H1 (cell line): ENCODE measurements at regions not wholly inside any gene's neighbourhood (a gene's known extent, or its start where the extent isn't known, plus 50 kb on each side); places are given as distances from the start of the nearest gene placed in this dataset.

ENCODE experiments used
- CTCF ChIA-PET: fragments of 300-600 bp; sonication (Branson Sonifier 250); formaldehyde crosslinking; loops from one replicate; lab custom pipeline; 2021; ENCODE audit not compliant: partially characterized antibody; lab: Charles Lee
- POLR2A ChIA-PET: fragments of 300-600 bp; sonication (Branson Sonifier 250); formaldehyde crosslinking; loops from one replicate; lab custom pipeline; 2021; ENCODE audit warnings: inconsistent platforms; ENCODE audit not compliant: partially characterized antibody; lab: Charles Lee
- DNase-seq, 2 experiments: peaks; one replicate each; pipeline versions ENCODE4 v3.0.0 to v3.0.0-alpha.2; 2010 to 2022; ENCODE audit warnings: low spot score in 2 of 2, low read depth in 1 of 2, mixed read lengths in 1 of 2
- FAIRE-seq: peaks from 2 replicates; lab custom pipeline; 2011; peaks lifted over from hg19 to GRCh38; lab: Jason Lieb, UNC
- H2AFZ ChIP-seq: 2 replicates; pipeline ENCODE4 v1.8.1; 2012; ENCODE audit warnings: low read length, inconsistent platforms
- H2AK5ac ChIP-seq: 2 replicates; pipeline ENCODE4 v1.6.1; 2013; ENCODE audit warnings: low read depth, low read length
- H2BK120ac ChIP-seq: replicated peaks from 2 replicates; pipeline ENCODE3; 2013; ENCODE audit warnings: low read depth, low read length, inconsistent platforms
- H2BK12ac ChIP-seq: 2 replicates; pipeline ENCODE4 v1.6.1; 2013; ENCODE audit warnings: low read depth, low read length
- H2BK15ac ChIP-seq: 2 replicates; pipeline ENCODE4 v1.6.1; 2013; ENCODE audit warnings: low read length
- H2BK20ac ChIP-seq: 2 replicates; pipeline ENCODE4 v1.6.1; 2013; ENCODE audit warnings: low read length
- H2BK5ac ChIP-seq: 2 replicates; pipeline ENCODE4 v1.6.1; 2013; ENCODE audit warnings: low read depth, low read length
- H3K14ac ChIP-seq: 2 replicates; pipeline ENCODE4 v1.6.1; 2013; ENCODE audit warnings: inconsistent platforms; ENCODE audit not compliant: insufficient read length
- H3K18ac ChIP-seq: 2 replicates; pipeline ENCODE4 v1.6.1; 2013; ENCODE audit warnings: low read length; ENCODE audit errors: extremely low read depth
- H3K23ac ChIP-seq: 2 replicates; pipeline ENCODE4 v1.6.1; 2013; ENCODE audit warnings: inconsistent platforms; ENCODE audit not compliant: insufficient read length
- H3K23me2 ChIP-seq: 2 replicates; pipeline ENCODE4 v1.6.1; 2013; ENCODE audit warnings: low read depth, low read length
- H3K27ac ChIP-seq: 2 replicates; pipeline ENCODE4 v1.6.1; 2011; ENCODE audit warnings: low read depth, low read length, inconsistent platforms
- H3K27me3 ChIP-seq, 4 experiments: replicated peaks in 1 of 4; 1 replicate in 1 of 4; 2 replicates in 3 of 4; pipeline versions ENCODE4 v1.6.1 to v1.8.1; 2011 to 2013; ENCODE audit warnings: low read length in 3 of 4, mild to moderate bottlenecking in 3 of 4, inconsistent platforms in 2 of 4, mixed read lengths in 2 of 4, moderate library complexity in 1 of 4; ENCODE audit not compliant: control insufficient read depth in 3 of 4, insufficient read depth in 3 of 4; ENCODE audit errors: extremely low read depth in 1 of 4
- H3K36me3 ChIP-seq, 4 experiments: 2 replicates each; pipeline versions ENCODE4 v1.6.1 to v1.8.1; 2011 to 2013; ENCODE audit warnings: mild to moderate bottlenecking in 4 of 4, low read length in 3 of 4, moderate library complexity in 2 of 4, control low read depth in 1 of 4, inconsistent platforms in 1 of 4; ENCODE audit not compliant: insufficient read depth in 4 of 4, control insufficient read depth in 2 of 4
- H3K4ac ChIP-seq: replicated peaks from 2 replicates; pipeline ENCODE3; 2013; ENCODE audit warnings: low read length, low read depth, mixed read lengths, inconsistent platforms; ENCODE audit not compliant: insufficient read length
- H3K4me1 ChIP-seq, 4 experiments: replicated peaks in 1 of 4; 1 replicate in 1 of 4; 2 replicates in 3 of 4; pipeline versions ENCODE4 v1.6.1 to v1.8.1; 2011 to 2013; ENCODE audit warnings: low read length in 3 of 4, inconsistent platforms in 2 of 4, mixed read lengths in 1 of 4; ENCODE audit not compliant: insufficient read depth in 4 of 4, control insufficient read depth in 3 of 4
- H3K4me2 ChIP-seq, 2 experiments: 2 replicates each; pipeline versions ENCODE4 v1.6.1 to v1.8.1; 2011 to 2013; ENCODE audit warnings: low read depth in 2 of 2, low read length in 2 of 2, control low read depth in 1 of 2, inconsistent platforms in 1 of 2, mild to moderate bottlenecking in 1 of 2; ENCODE audit not compliant: insufficient read depth in 1 of 2
- H3K4me3 ChIP-seq, 4 experiments: fragments of 200-600, 300-600 bp in 1 of 4; sonication (generic), shearing (Covaris generic), sonication (Bioruptor Twin) in 1 of 4; 2 replicates each; pipeline versions ENCODE4 v1.5.1 to v1.8.1; 2011 to 2016; ENCODE audit warnings: low read length in 4 of 4, low read depth in 3 of 4, control low read depth in 2 of 4, inconsistent platforms in 2 of 4, mild to moderate bottlenecking in 2 of 4, mixed read lengths in 1 of 4, moderate library complexity in 1 of 4; ENCODE audit not compliant: insufficient read depth in 2 of 4; ENCODE audit errors: extremely low read depth in 1 of 4
- H3K56ac ChIP-seq: replicated peaks from 2 replicates; pipeline ENCODE3; 2013; ENCODE audit warnings: low read depth, mild to moderate bottlenecking, mixed read lengths, low read length, inconsistent platforms; ENCODE audit not compliant: insufficient read length
- H3K79me1 ChIP-seq: 2 replicates; pipeline ENCODE4 v1.6.1; 2013; ENCODE audit warnings: low read depth, low read length, control low read depth
- H3K79me2 ChIP-seq, 2 experiments: 2 replicates each; pipeline versions ENCODE4 v1.6.1 to v1.8.1; 2012 to 2013; ENCODE audit warnings: low read length in 2 of 2, mild to moderate bottlenecking in 2 of 2, inconsistent platforms in 1 of 2; ENCODE audit not compliant: insufficient read depth in 2 of 2, control insufficient read depth in 1 of 2
- H3K9ac ChIP-seq, 4 experiments: replicated peaks in 1 of 4; 1 replicate in 1 of 4; 2 replicates in 3 of 4; pipeline versions ENCODE4 v1.6.1 to v1.8.1; 2011 to 2013; ENCODE audit warnings: low read depth in 3 of 4, low read length in 3 of 4, control low read depth in 2 of 4, mild to moderate bottlenecking in 2 of 4, moderate library complexity in 2 of 4, inconsistent platforms in 1 of 4; ENCODE audit errors: extremely low read depth in 1 of 4
- H3K9me3 ChIP-seq, 2 experiments: 2 replicates each; pipeline versions ENCODE4 v1.6.1 to v1.8.1; 2012 to 2013; ENCODE audit warnings: mild to moderate bottlenecking in 2 of 2, moderate library complexity in 2 of 2, control low read depth in 1 of 2, inconsistent platforms in 1 of 2, low read depth in 1 of 2, low read length in 1 of 2, mixed read lengths in 1 of 2; ENCODE audit not compliant: insufficient read depth in 2 of 2
- H4K20me1 ChIP-seq, 2 experiments: replicated peaks in 1 of 2; 2 replicates each; pipeline versions ENCODE3 to v1.8.1; 2011 to 2013; ENCODE audit warnings: inconsistent platforms in 2 of 2, low read length in 2 of 2, mild to moderate bottlenecking in 1 of 2; ENCODE audit not compliant: insufficient read depth in 2 of 2, control insufficient read depth in 1 of 2
- H4K5ac ChIP-seq: 2 replicates; pipeline ENCODE4 v1.6.1; 2013; ENCODE audit warnings: low read length, low read depth, mixed read lengths, inconsistent platforms; ENCODE audit not compliant: insufficient read length
- H4K8ac ChIP-seq: 2 replicates; pipeline ENCODE4 v1.8.0; 2013; ENCODE audit warnings: mild to moderate bottlenecking, moderate library complexity, low read length, inconsistent platforms; ENCODE audit not compliant: insufficient read depth; ENCODE audit errors: extremely low read depth
- H4K91ac ChIP-seq: replicated peaks from 2 replicates; pipeline ENCODE3; 2013; ENCODE audit warnings: low read length, mixed read lengths, inconsistent platforms; ENCODE audit not compliant: insufficient read length
- BACH1 ChIP-seq: IDR thresholded peaks from 2 replicates; pipeline ENCODE4 v1.6.1; 2012; ENCODE audit warnings: low read length, improper control_type of control experiment
- CEBPB ChIP-seq: IDR thresholded peaks from 2 replicates; pipeline ENCODE4 v1.6.1; 2012; ENCODE audit warnings: low read depth, low read length
- GTF2F1 ChIP-seq: IDR thresholded peaks from 2 replicates; pipeline ENCODE4 v1.6.1; 2012; ENCODE audit warnings: low read depth, low read length, improper control_type of control experiment, borderline replicate concordance
- HDAC2 ChIP-seq, 2 experiments: fragments of 300-600 bp in 1 of 2; sonication (generic) in 1 of 2; IDR thresholded peaks; 2 replicates each; pipeline ENCODE4 v1.6.1; 2011 to 2012; ENCODE audit warnings: low read depth in 2 of 2, low read length in 2 of 2, mild to moderate bottlenecking in 2 of 2, moderate library complexity in 2 of 2, borderline replicate concordance in 1 of 2, inconsistent platforms in 1 of 2
- NANOG ChIP-seq: IDR thresholded peaks from 2 replicates; pipeline ENCODE4 v1.6.1; 2011; ENCODE audit warnings: low read length, low read depth, mild to moderate bottlenecking, inconsistent platforms; ENCODE audit not compliant: insufficient read depth, poor library complexity, severe bottlenecking
- SIX5 ChIP-seq: IDR thresholded peaks from 2 replicates; pipeline ENCODE4 v1.6.1; 2011; ENCODE audit warnings: mild to moderate bottlenecking, low read depth, low read length
- SP2 ChIP-seq: IDR thresholded peaks from 2 replicates; pipeline ENCODE4 v1.6.1; 2012; ENCODE audit warnings: mild to moderate bottlenecking, low read length, inconsistent platforms
- WGBS, 2 experiments: shearing (Covaris generic) in 1 of 2; methylation state at CpG; one replicate each; pipeline versions ENCODE4 v1.1.6 to v1.1.7; 2013 to 2015; ENCODE audit warnings: low lambda C conversion rate in 2 of 2, mixed read lengths in 2 of 2, inconsistent platforms in 1 of 2, low coverage in 1 of 2, missing lambda C conversion rate in 1 of 2; ENCODE audit not compliant: insufficient replicate concordance in 2 of 2, insufficient coverage in 1 of 2, insufficient read length in 1 of 2; ENCODE audit errors: extremely low coverage in 1 of 2, missing lambda C conversion rate in 1 of 2; 5-methylcytosine and 5-hydroxymethylcytosine counted together
- TF ChIP-seq, protein P1 (sequence below): IDR thresholded peaks from 2 replicates; pipeline ENCODE4 v1.6.1; 2012; ENCODE audit warnings: inconsistent platforms

DNA sequence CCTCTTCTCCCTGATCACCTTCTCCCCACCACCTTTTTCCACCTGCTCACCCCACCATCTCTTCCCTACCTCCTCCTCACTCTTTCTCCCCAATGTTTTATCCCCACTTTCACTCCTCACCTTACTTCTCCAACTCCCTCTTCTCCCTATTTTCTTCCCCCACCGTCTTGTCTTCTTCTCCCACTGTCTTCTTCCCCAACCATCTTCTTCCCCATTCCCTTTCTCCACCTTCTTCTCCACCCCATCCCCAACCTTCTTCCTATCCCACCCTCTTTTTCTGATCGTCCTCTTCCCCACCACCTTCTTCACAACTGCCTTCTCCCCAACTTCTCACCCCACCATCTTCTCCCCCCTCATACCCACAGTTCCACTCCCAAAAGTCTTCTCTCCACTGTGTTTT lies 929.4 kb downstream of the UQCRFS1 start:
- Histone ChIP-seq H4K8ac (no peak overlapping the region), H2BK5ac (no peak overlapping the region), H2BK20ac (no peak overlapping the region), H3K9me3 (0 out of 4 replicates have a peak, but pooled peaks cover 0 to 2% of the 10 kb centered on the region in 2 experiments), H2AK5ac (no peak overlapping the region), H3K27ac (no peak overlapping the region), H2BK15ac (no peak overlapping the region), H2BK12ac (no peak overlapping the region), H2AFZ (no peak overlapping the region), H3K27me3 (no peaks in the 10 kb centered on the region), H4K5ac (no peak overlapping the region), H3K4me1 (peaks cover 0 to 4% (median under 1%) of the 10 kb centered on the region in 4 experiments; a peak in 3 of 7 replicates), H3K79me2 (no peaks in the 10 kb centered on the region), H3K14ac (no peak overlapping the region), H3K4me2 (no peak overlapping the region), H3K18ac (no peak overlapping the region), H3K79me1 (no peaks in the 10 kb centered on the region), H3K23ac (no peak overlapping the region), H3K9ac (no peak overlapping the region), H2BK120ac (no peak overlapping the region), H3K4me3 (no peak overlapping the region), H3K23me2 (peaks cover 14% of the 10 kb centered on the region; the same call in 1 of the 2 replicates), H4K91ac (no peak overlapping the region), H3K4ac (no peak overlapping the region), H3K56ac (no peak overlapping the region), H4K20me1 (no peaks in the 10 kb centered on the region), H3K36me3 (no peaks in the 10 kb centered on the region; a peak in 1 of 8 replicates)
- FAIRE-seq (no peak), DNase-seq (no peak)
- TF ChIP-seq HDAC2 (IDR thresholded peaks at IDR 0.05; ENCODE audit: borderline replicate concordance in 1 of 2, low read depth in 2 of 2, low read length in 2 of 2) (no peak), NANOG (no peak), SIX5 (no peak), CEBPB (no peak), BACH1 (no peak), GTF2F1 (no peak), SP2 (no peak)
- TF ChIP-seq, protein P1, sequence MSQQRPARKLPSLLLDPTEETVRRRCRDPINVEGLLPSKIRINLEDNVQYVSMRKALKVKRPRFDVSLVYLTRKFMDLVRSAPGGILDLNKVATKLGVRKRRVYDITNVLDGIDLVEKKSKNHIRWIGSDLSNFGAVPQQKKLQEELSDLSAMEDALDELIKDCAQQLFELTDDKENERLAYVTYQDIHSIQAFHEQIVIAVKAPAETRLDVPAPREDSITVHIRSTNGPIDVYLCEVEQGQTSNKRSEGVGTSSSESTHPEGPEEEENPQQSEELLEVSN: no peak
- ChIA-PET POLR2A (no interaction called here), CTCF (no interaction called here)
- whole genome bisulfite sequencing, 2 experiments: 79 to 100% methylated on average over 2 of the region's 2 CpGs
